GM18508 (cell line): ENCODE measurements at regions not wholly inside any gene's neighbourhood (a gene's known extent, or its start where the extent isn't known, plus 50 kb on each side); places are given as distances from the start of the nearest gene placed in this dataset.
"Not testable (repeated sequence)": the region's sequence is repeated elsewhere in the genome, so short reads cannot be mapped to it uniquely, and the experiment has no call there.

Source experiments
- ATAC-seq: cut with Tn5 transposase; IDR thresholded peaks from one replicate; pipeline ENCODE4 v1.9.1; 2021; ENCODE audit warnings: moderate number of reproducible peaks; ENCODE audit not compliant: insufficient read depth, unreplicated experiment

DNA sequence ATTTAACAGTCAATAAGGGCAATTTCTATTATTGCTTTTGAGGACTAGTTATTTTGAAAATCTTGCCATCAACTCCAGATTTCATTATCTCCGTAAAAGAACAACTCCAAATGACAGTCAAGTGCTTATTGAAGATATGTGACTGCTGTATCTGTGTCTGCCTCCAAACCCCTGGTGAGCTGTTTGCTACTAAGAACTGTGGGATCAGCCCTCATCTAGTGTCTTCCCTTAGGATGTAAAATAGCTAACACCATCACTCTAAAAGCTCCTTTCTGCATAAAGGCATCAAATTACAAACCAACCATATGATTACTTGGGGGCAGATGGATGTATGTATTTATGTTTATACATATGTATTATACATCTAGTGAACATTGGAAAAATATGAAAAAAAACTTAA, 70.8 kb upstream of the SLC13A1 start:
- ATAC-seq, result no peak

DNA sequence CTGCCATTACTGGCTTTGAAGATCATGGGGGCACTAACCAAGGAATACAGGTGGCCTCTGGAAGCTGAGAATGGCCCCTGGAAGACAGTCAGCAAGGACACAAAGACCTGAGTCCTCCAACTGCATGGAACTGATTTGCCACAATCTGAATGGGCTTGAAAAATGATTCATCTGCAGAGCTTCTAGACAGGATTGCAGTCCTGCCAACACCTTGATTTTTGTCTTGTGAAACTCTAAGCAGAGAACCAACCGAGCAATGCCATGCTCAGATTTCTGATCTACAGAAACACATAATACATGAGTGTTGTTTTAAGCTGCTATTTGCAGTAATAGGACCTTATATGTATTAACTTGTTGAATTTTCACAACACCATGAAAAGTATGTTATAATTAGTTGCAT, 66.1 kb upstream of the SLC13A1 start:
- ATAC-seq, result no peak

DNA sequence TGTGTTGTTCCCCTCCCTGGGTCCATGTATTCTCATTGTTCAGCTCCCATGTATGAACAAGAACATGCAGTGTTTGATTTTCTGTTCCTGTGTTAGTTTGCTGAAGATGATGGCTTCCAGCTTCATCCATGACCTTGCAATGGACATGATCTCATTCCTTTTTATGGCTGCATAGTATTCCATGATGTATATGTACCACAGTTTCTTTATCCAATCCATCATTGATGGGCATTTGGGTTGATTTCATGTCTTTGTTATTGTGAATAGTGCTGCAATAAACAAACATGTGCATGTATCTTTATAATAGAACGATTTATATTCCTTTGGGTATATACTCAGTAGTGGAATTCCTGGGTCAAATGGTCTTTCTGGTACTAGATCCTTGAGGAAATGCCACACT, 65.1 kb upstream of the SLC13A1 start:
- not testable (repeated sequence) for ATAC-seq

DNA sequence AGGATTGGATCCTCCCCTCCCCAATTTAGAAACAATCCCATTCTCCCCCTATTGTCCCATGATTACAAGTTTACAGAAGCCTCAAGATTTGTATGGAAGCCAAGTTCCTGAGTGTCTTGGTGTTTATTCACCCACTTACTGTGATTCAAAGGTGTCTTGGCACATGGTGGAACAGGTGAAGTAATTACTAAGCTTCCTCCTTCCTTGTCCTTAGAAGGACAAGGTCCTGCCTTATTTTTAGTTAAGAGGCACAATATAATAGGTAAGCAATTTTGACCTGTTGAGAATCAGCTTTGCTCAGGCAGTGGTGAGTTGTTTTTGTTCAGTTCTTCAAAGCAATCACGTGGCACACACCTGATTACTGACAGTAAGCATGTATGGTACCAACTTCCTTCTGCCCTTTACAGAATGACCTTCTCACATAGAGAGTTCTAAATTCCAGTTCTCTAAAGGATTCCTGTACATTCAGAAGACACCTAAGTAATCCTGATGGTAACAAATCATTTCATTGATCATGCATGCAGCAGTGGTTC, 60.7 kb upstream of the SLC13A1 start:
- no peak for ATAC-seq

DNA sequence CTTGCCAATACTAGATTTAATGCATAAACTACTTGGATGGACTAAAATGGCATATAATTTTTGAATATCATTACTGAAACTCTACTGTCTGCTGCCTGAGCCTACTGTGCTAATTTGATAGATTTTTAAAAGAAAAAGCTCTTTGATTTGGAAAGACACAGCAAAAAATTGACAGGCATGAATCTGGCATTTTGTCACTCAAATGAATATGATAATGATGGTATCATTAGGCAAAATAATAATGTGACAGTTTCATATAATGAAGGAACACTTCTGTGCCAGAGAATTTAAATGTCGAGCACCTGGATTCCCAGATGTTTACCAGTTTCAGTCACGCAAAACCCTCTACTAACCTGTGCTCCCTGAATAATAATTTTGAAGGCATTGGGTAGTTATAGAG, 60.0 kb upstream of the SLC13A1 start:
- no peak for ATAC-seq
